Neural cell (in vitro differentiated cells): ENCODE measurements at regions not wholly inside any gene's neighbourhood (a gene's known extent, or its start where the extent isn't known, plus 50 kb on each side); places are given as distances from the start of the nearest gene placed in this dataset.

Source experiments
- H2AFZ ChIP-seq: fragments of 200-600, 300-800 bp; sonication (generic), shearing (Covaris generic); 2 replicates; pipeline ENCODE4 v1.6.0; 2014; ENCODE audit warnings: low read depth, mild to moderate bottlenecking, antibody characterized with exemption, low read length, moderate library complexity
- H3F3A ChIP-seq: fragments of 200-600 bp; shearing (Covaris generic); 2 replicates; pipeline ENCODE4 v1.6.1; 2016; ENCODE audit warnings: mild to moderate bottlenecking, moderate library complexity, mixed read lengths, antibody characterized with exemption, low read length; ENCODE audit not compliant: insufficient read depth, poor library complexity, severe bottlenecking
- H3K27ac ChIP-seq: fragments of 200-600, 300-800 bp; sonication (generic), shearing (Covaris generic); 2 replicates; pipeline ENCODE4 v1.5.1; 2014; ENCODE audit warnings: mild to moderate bottlenecking, low read length, moderate library complexity
- H3K27me3 ChIP-seq: fragments of 300-800, 200-600 bp; sonication (generic), shearing (Covaris generic); 2 replicates; pipeline ENCODE4 v1.6.0; 2014; ENCODE audit warnings: mild to moderate bottlenecking, low read depth, low read length, moderate library complexity; ENCODE audit not compliant: insufficient read depth
- H3K36me3 ChIP-seq: fragments of 300-800, 200-600 bp; sonication (generic), shearing (Covaris generic); 2 replicates; pipeline ENCODE4 v1.5.1; 2014; ENCODE audit warnings: mild to moderate bottlenecking, antibody characterized with exemption, low read length, moderate library complexity; ENCODE audit not compliant: insufficient read depth
- H3K4me2 ChIP-seq: fragments of 300-800, 200-600 bp; sonication (generic), shearing (Covaris generic); 2 replicates; pipeline ENCODE4 v1.6.0; 2014; ENCODE audit warnings: mild to moderate bottlenecking, low read length
- H3K4me3 ChIP-seq: fragments of 300-800, 200-600 bp; sonication (generic), shearing (Covaris generic); 2 replicates; pipeline ENCODE4 v1.5.1; 2014; ENCODE audit warnings: mild to moderate bottlenecking, low read length, moderate library complexity
- H3K79me2 ChIP-seq: fragments of 200-600 bp; shearing (Covaris generic); replicated peaks from 2 replicates; pipeline ENCODE4 v1.6.0; 2014; ENCODE audit warnings: mild to moderate bottlenecking, low read length, moderate library complexity; ENCODE audit not compliant: insufficient read depth
- H3K9ac ChIP-seq: fragments of 300-800, 200-600 bp; sonication (generic), shearing (Covaris generic); 2 replicates; pipeline ENCODE4 v1.6.1; 2016; ENCODE audit warnings: mild to moderate bottlenecking, low read length, mixed read lengths
- H3K9me2 ChIP-seq: fragments of 200-600 bp; shearing (Covaris generic); 2 replicates; pipeline ENCODE4 v1.6.1; 2016; ENCODE audit warnings: mild to moderate bottlenecking, low read length, mixed read lengths; ENCODE audit not compliant: insufficient read depth
- H3K9me3 ChIP-seq: fragments of 200-600, 300-800 bp; sonication (generic), shearing (Covaris generic); 2 replicates; pipeline ENCODE4 v1.6.1; 2016; ENCODE audit warnings: mild to moderate bottlenecking, mixed run types, low read length, moderate library complexity, mixed read lengths
- H4K20me1 ChIP-seq: fragments of 200-600 bp; shearing (Covaris generic); 2 replicates; pipeline ENCODE4 v1.6.1; 2016; ENCODE audit warnings: mild to moderate bottlenecking, mixed run types; ENCODE audit not compliant: insufficient read depth
- CTCF ChIP-seq: fragments of 450-650 bp; IDR thresholded peaks from 2 replicates; pipeline ENCODE4 v1.5.1; 2014; ENCODE audit warnings: antibody characterized with exemption, mild to moderate bottlenecking, moderate library complexity; ENCODE audit not compliant: poor library complexity, severe bottlenecking
- EP300 ChIP-seq: fragments of 450-650 bp; conservative IDR thresholded peaks from 2 replicates; pipeline ENCODE4 v1.6.1; 2014; ENCODE audit warnings: antibody characterized with exemption, mild to moderate bottlenecking, moderate library complexity; ENCODE audit not compliant: poor library complexity, severe bottlenecking
- EZH2 ChIP-seq: fragments of 200-600, 300-800 bp; shearing (Covaris generic), sonication (generic); IDR thresholded peaks from 2 replicates; pipeline ENCODE4 v1.6.1; 2014; ENCODE audit warnings: antibody characterized with exemption, low read length, borderline replicate concordance, mild to moderate bottlenecking; ENCODE audit not compliant: insufficient read depth, poor library complexity, severe bottlenecking
- MXI1 ChIP-seq: fragments of 450-650 bp; conservative IDR thresholded peaks from 2 replicates; pipeline ENCODE4 v1.6.1; 2014; ENCODE audit warnings: antibody characterized with exemption, mild to moderate bottlenecking; ENCODE audit not compliant: poor library complexity, severe bottlenecking
- POLR2AphosphoS5 ChIP-seq: IDR thresholded peaks from 2 replicates; pipeline ENCODE4 v1.6.1; 2012
- RAD21 ChIP-seq: fragments of 450-650 bp; conservative IDR thresholded peaks from 2 replicates; pipeline ENCODE4 v1.6.1; 2014; ENCODE audit warnings: antibody characterized with exemption, mild to moderate bottlenecking, moderate library complexity
- SMC3 ChIP-seq: fragments of 450-650 bp; conservative IDR thresholded peaks from 2 replicates; pipeline ENCODE4 v1.6.1; 2014; ENCODE audit warnings: antibody characterized with exemption, mild to moderate bottlenecking, moderate library complexity; ENCODE audit not compliant: poor library complexity
- TAF1 ChIP-seq: IDR thresholded peaks from 2 replicates; pipeline ENCODE4 v1.6.1; 2012; ENCODE audit warnings: low read depth
- TF ChIP-seq, protein P1 (sequence below): IDR thresholded peaks from 2 replicates; pipeline ENCODE4 v1.6.1; 2012; ENCODE audit warnings: borderline replicate concordance

DNA sequence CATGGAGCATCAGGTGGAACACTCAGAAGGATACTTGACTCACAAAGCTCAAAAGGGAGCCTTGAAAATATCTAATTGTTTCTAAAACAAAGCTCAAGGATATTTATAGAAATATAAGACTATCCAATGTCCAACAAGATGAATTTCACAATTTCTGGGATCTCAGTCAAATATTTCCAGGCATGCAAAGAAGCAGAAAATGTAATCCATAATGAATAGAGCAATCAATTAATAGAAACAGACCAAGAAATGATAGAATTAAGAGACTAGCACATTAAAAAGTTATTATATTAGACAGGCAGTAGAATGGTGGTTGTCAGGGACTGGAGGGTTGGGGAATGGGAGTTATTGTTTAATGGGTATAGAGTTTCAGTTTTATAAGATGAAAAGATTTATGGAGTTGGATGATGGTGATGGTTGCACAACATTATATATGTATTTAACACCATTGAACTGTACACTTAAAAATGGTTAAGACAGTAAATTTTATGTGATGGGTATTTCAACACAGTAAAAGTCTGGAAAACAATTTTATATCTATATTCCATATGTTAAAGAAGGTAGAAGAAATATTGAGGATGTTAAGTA is 189.9 kb upstream of the PIEZO2 start:
- Histone ChIP-seq H3K9me3 (no peaks in the 10 kb centered on the region), H3K79me2 (no peaks in the 10 kb centered on the region), H3F3A (no peaks in the 10 kb centered on the region), H3K9me2 (no peaks in the 10 kb centered on the region), H2AFZ (no peak overlapping the region), H3K9ac (no peak overlapping the region), H3K4me3 (no peak overlapping the region), H3K27ac (no peak overlapping the region), H3K36me3 (no peaks in the 10 kb centered on the region), H3K27me3 (no peaks in the 10 kb centered on the region), H4K20me1 (no peaks in the 10 kb centered on the region), H3K4me2 (no peak overlapping the region)
- no peak for TF ChIP-seq MXI1
- TF ChIP-seq, protein P1, sequence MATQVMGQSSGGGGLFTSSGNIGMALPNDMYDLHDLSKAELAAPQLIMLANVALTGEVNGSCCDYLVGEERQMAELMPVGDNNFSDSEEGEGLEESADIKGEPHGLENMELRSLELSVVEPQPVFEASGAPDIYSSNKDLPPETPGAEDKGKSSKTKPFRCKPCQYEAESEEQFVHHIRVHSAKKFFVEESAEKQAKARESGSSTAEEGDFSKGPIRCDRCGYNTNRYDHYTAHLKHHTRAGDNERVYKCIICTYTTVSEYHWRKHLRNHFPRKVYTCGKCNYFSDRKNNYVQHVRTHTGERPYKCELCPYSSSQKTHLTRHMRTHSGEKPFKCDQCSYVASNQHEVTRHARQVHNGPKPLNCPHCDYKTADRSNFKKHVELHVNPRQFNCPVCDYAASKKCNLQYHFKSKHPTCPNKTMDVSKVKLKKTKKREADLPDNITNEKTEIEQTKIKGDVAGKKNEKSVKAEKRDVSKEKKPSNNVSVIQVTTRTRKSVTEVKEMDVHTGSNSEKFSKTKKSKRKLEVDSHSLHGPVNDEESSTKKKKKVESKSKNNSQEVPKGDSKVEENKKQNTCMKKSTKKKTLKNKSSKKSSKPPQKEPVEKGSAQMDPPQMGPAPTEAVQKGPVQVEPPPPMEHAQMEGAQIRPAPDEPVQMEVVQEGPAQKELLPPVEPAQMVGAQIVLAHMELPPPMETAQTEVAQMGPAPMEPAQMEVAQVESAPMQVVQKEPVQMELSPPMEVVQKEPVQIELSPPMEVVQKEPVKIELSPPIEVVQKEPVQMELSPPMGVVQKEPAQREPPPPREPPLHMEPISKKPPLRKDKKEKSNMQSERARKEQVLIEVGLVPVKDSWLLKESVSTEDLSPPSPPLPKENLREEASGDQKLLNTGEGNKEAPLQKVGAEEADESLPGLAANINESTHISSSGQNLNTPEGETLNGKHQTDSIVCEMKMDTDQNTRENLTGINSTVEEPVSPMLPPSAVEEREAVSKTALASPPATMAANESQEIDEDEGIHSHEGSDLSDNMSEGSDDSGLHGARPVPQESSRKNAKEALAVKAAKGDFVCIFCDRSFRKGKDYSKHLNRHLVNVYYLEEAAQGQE: no peak
- no peak for TF ChIP-seq SMC3
- no peak for TF ChIP-seq POLR2AphosphoS5
- TF ChIP-seq TAF1: no peak
- no peak for TF ChIP-seq RAD21
- TF ChIP-seq EP300: no peak
- no peak for TF ChIP-seq EZH2
- TF ChIP-seq CTCF: no peak

- no peaks in the 10 kb centered on the region for H3K9me2 ChIP-seq
- no peaks in the 10 kb centered on the region for H3K27me3 ChIP-seq
- H3K9me3 ChIP-seq: no peaks in the 10 kb centered on the region
- H4K20me1 ChIP-seq: no peaks in the 10 kb centered on the region
- no peak overlapping the region for H3K4me2 ChIP-seq
- H3K36me3 ChIP-seq: no peaks in the 10 kb centered on the region
- no peaks in the 10 kb centered on the region for H3K79me2 ChIP-seq
- H3K27ac ChIP-seq: no peak overlapping the region
- H3F3A ChIP-seq: no peaks in the 10 kb centered on the region
- no peak overlapping the region for H3K4me3 ChIP-seq
- H2AFZ ChIP-seq: no peak overlapping the region
- no peak overlapping the region for H3K9ac ChIP-seq
- TF ChIP-seq CTCF: no peak
- TF ChIP-seq SMC3: no peak
- no peak for TF ChIP-seq POLR2AphosphoS5
- TF ChIP-seq, protein P1: no peak
These were observed 186.9 kb upstream of the PIEZO2 start for GRCh38 chr18:11336241-11336640.
